Astrocyte (in vitro differentiated cells and primary cell): ENCODE measurements at regions not wholly inside any gene's neighbourhood (a gene's known extent, or its start where the extent isn't known, plus 50 kb on each side); places are given as distances from the start of the nearest gene placed in this dataset.

ENCODE experiments used
- CTCF ChIP-seq: IDR thresholded peaks from 2 replicates; pipeline ENCODE4 v1.5.1; 2011; ENCODE audit warnings: low read depth, mild to moderate bottlenecking, inconsistent platforms, low read length, moderate library complexity; ENCODE audit not compliant: insufficient read depth
- EZH2 ChIP-seq: IDR thresholded peaks from 2 replicates; pipeline ENCODE4 v1.6.1; 2012; ENCODE audit warnings: mild to moderate bottlenecking, low read length, inconsistent platforms; ENCODE audit not compliant: insufficient read depth

- no peak for TF ChIP-seq CTCF
- TF ChIP-seq EZH2: no peak
Measured at GRCh38 chr17:72385475-72385874, 264.7 kb downstream of the SOX9 start.
